Loucy (cell line): ENCODE measurements at regions not wholly inside any gene's neighbourhood (a gene's known extent, or its start where the extent isn't known, plus 50 kb on each side); places are given as distances from the start of the nearest gene placed in this dataset.

ENCODE experiments used
- H2AFZ ChIP-seq: fragments of 200-600 bp; sonication (generic); 2 replicates; pipeline ENCODE4 v1.6.0; 2016; ENCODE audit warnings: antibody characterized with exemption, mild to moderate bottlenecking, low read length, moderate library complexity
- H3F3A ChIP-seq: fragments of 200-600 bp; 2 replicates; pipeline ENCODE4 v1.6.0; 2016; ENCODE audit warnings: antibody characterized with exemption, low read depth, mild to moderate bottlenecking
- H3K27me3 ChIP-seq: fragments of 200-600 bp; sonication (generic); 2 replicates; pipeline ENCODE4 v1.6.1; 2014; ENCODE audit warnings: low read length, mild to moderate bottlenecking; ENCODE audit not compliant: insufficient read depth, poor library complexity, severe bottlenecking
- H3K36me3 ChIP-seq: fragments of 200-600 bp; sonication (generic); 2 replicates; pipeline ENCODE4 v1.6.1; 2016; ENCODE audit warnings: low read length; ENCODE audit not compliant: insufficient read depth
- H3K4me1 ChIP-seq: fragments of 200-600 bp; sonication (generic); 2 replicates; pipeline ENCODE4 v1.5.1; 2014; ENCODE audit warnings: low read length, mild to moderate bottlenecking; ENCODE audit not compliant: insufficient read depth, poor library complexity, severe bottlenecking
- H3K4me2 ChIP-seq: fragments of 200-600 bp; sonication (generic); 2 replicates; pipeline ENCODE4 v1.6.0; 2014; ENCODE audit warnings: antibody characterized with exemption, low read length, low read depth, mild to moderate bottlenecking; ENCODE audit not compliant: poor library complexity, severe bottlenecking
- H3K4me3 ChIP-seq: fragments of 200-600 bp; sonication (generic); 2 replicates; pipeline ENCODE4 v1.5.1; 2014; ENCODE audit warnings: low read length, mild to moderate bottlenecking, mixed read lengths; ENCODE audit not compliant: poor library complexity, severe bottlenecking
- H3K79me2 ChIP-seq: fragments of 200-600 bp; sonication (generic); 2 replicates; pipeline ENCODE4 v1.6.1; 2014; ENCODE audit warnings: low read length; ENCODE audit not compliant: insufficient read depth
- H3K9ac ChIP-seq: fragments of 200-600 bp; sonication (generic); 2 replicates; pipeline ENCODE4 v1.6.0; 2014; ENCODE audit warnings: mild to moderate bottlenecking, low read depth, low read length, moderate library complexity; ENCODE audit not compliant: poor library complexity, severe bottlenecking
- H3K9me2 ChIP-seq: fragments of 200-600 bp; sonication (generic); replicated peaks from 2 replicates; pipeline ENCODE4 v1.6.1; 2016; ENCODE audit warnings: low read depth, low read length, mixed read lengths
- H3K9me3 ChIP-seq: fragments of 200-600 bp; sonication (generic); 2 replicates; pipeline ENCODE4 v1.6.1; 2014; ENCODE audit warnings: mild to moderate bottlenecking, antibody characterized with exemption, low read length, low read depth; ENCODE audit not compliant: insufficient read depth
- H4K20me1 ChIP-seq: fragments of 200-600 bp; sonication (generic); 2 replicates; pipeline ENCODE4 v1.6.0; 2014; ENCODE audit warnings: antibody characterized with exemption, low read length, mild to moderate bottlenecking; ENCODE audit not compliant: insufficient read depth, poor library complexity, severe bottlenecking
- EZH2phosphoT487 ChIP-seq: fragments of 200-600 bp; IDR thresholded peaks from 2 replicates; pipeline ENCODE4 v1.6.1; 2018; ENCODE audit warnings: antibody characterized with exemption, mild to moderate bottlenecking, moderate library complexity, borderline replicate concordance
- TF ChIP-seq, protein P1 (sequence below): fragments of 200-600 bp; sonication (generic); conservative IDR thresholded peaks from 2 replicates; pipeline ENCODE4 v1.5.1; 2014; ENCODE audit warnings: mild to moderate bottlenecking, antibody characterized with exemption, low read length

DNA sequence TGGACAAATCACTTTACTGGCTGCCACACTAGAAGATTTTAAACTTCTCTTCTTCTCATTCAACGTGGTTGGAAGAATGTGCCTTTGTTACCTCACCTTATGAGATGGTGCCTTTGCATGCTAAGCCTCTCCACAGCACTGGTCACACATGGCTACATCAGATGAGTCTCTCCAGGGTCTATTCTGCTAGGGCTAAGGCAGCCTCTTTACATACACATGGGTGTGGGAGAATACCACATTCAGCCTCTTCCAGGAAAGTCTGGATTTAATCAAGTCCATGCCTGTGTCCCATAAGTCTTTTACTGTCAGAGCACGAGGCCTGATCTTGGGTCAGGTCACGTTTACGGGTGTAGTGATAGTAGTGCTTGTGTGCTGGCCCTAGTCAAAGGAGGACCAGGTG lies 701.5 kb downstream of the SORCS3 start:
- H3K4me3 ChIP-seq: no peak overlapping the region
- no peak overlapping the region for H3K4me2 ChIP-seq
- no peak overlapping the region for H2AFZ ChIP-seq
- TF ChIP-seq EZH2phosphoT487: no peak
- TF ChIP-seq, protein P1, sequence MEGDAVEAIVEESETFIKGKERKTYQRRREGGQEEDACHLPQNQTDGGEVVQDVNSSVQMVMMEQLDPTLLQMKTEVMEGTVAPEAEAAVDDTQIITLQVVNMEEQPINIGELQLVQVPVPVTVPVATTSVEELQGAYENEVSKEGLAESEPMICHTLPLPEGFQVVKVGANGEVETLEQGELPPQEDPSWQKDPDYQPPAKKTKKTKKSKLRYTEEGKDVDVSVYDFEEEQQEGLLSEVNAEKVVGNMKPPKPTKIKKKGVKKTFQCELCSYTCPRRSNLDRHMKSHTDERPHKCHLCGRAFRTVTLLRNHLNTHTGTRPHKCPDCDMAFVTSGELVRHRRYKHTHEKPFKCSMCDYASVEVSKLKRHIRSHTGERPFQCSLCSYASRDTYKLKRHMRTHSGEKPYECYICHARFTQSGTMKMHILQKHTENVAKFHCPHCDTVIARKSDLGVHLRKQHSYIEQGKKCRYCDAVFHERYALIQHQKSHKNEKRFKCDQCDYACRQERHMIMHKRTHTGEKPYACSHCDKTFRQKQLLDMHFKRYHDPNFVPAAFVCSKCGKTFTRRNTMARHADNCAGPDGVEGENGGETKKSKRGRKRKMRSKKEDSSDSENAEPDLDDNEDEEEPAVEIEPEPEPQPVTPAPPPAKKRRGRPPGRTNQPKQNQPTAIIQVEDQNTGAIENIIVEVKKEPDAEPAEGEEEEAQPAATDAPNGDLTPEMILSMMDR: no peak
- no peaks in the 10 kb centered on the region for H3K9me2 ChIP-seq
- H3K27me3 ChIP-seq: no peaks in the 10 kb centered on the region
- H3K79me2 ChIP-seq: no peaks in the 10 kb centered on the region
- H3K4me1 ChIP-seq: no peaks in the 10 kb centered on the region
- no peaks in the 10 kb centered on the region for H4K20me1 ChIP-seq
- H3K9ac ChIP-seq: no peak overlapping the region
- H3K36me3 ChIP-seq: no peaks in the 10 kb centered on the region
- H3K9me3 ChIP-seq: no peaks in the 10 kb centered on the region
- no peaks in the 10 kb centered on the region for H3F3A ChIP-seq

DNA sequence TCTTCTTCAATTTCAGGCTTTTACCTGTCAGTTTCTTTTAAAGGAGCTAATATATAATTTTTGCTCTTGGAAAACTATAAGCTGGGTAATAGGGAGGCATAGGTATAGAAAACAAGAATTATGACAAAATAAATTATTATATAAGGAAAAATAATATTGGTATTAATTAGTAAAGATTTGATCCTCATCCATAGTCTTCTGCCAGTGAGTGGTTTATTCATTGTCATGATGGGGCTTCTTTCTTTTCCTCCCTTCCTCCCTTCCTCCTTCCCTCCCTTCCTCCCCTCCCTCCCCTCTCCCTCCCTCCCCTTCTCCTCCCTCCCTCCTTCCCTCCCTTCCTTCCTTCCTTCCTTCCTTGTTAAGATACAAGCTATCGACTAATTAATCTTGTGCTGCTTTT lies 698.6 kb downstream of the SORCS3 start:
- Histone ChIP-seq H3K9me3 (no peaks in the 10 kb centered on the region), H4K20me1 (no peaks in the 10 kb centered on the region), H3K9me2 (no peaks in the 10 kb centered on the region), H3K4me3 (no peak overlapping the region), H3K4me2 (no peak overlapping the region), H3K79me2 (no peaks in the 10 kb centered on the region), H3F3A (no peaks in the 10 kb centered on the region), H3K36me3 (no peaks in the 10 kb centered on the region), H2AFZ (no peak overlapping the region), H3K9ac (no peak overlapping the region), H3K4me1 (no peaks in the 10 kb centered on the region), H3K27me3 (no peaks in the 10 kb centered on the region)
- TF ChIP-seq, protein P1: no peak
- TF ChIP-seq EZH2phosphoT487: no peak

DNA sequence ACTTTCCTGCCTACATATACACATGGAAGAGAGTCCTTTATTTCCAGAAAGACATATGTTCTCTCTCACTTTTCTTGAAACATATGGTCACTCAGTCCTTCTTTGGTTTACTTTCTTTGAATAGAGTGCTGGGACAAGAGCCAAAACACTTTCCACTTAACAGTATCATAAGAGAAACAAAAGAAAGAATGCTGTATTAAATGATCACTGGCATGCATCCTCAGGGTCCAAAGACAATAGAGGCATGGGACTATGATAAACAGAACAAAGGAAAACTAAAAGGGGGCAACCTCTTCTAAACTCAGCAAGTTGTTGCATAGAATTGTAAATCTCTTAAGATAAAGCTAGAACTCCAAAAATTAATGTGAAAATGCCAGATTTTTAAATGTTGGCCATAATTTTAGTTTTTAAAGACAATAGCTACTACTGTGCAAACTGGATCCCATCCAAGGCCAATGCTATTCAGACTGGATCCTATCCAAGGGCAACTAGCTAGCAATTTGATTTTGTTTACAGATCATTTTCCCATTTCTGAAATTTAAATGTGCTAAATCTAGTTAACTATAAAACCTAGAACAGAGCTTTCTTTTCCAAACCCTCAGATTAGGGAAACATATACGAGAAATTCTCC lies 687.5 kb downstream of the SORCS3 start:
- H3K9me2 ChIP-seq: no peaks in the 10 kb centered on the region
- H3K9ac ChIP-seq: no peak overlapping the region
- no peaks in the 10 kb centered on the region for H3K36me3 ChIP-seq
- H3K4me1 ChIP-seq: no peaks in the 10 kb centered on the region
- H3K4me2 ChIP-seq: no peak overlapping the region
- no peak overlapping the region for H3K4me3 ChIP-seq
- no peaks in the 10 kb centered on the region for H3F3A ChIP-seq
- TF ChIP-seq, protein P1: no peak
- TF ChIP-seq EZH2phosphoT487: no peak
- H3K27me3 ChIP-seq: no peaks in the 10 kb centered on the region
- no peak overlapping the region for H2AFZ ChIP-seq
- H3K79me2 ChIP-seq: no peaks in the 10 kb centered on the region
- no peaks in the 10 kb centered on the region for H3K9me3 ChIP-seq
- no peaks in the 10 kb centered on the region for H4K20me1 ChIP-seq
